Fibroblast of gingiva (primary cell): ENCODE measurements at regions not wholly inside any gene's neighbourhood (a gene's known extent, or its start where the extent isn't known, plus 50 kb on each side); places are given as distances from the start of the nearest gene placed in this dataset.

ENCODE experiments used
- DNase-seq: peaks from one replicate; pipeline ENCODE4 v3.0.0-alpha.2; 2011; ENCODE audit warnings: low read depth

DNA sequence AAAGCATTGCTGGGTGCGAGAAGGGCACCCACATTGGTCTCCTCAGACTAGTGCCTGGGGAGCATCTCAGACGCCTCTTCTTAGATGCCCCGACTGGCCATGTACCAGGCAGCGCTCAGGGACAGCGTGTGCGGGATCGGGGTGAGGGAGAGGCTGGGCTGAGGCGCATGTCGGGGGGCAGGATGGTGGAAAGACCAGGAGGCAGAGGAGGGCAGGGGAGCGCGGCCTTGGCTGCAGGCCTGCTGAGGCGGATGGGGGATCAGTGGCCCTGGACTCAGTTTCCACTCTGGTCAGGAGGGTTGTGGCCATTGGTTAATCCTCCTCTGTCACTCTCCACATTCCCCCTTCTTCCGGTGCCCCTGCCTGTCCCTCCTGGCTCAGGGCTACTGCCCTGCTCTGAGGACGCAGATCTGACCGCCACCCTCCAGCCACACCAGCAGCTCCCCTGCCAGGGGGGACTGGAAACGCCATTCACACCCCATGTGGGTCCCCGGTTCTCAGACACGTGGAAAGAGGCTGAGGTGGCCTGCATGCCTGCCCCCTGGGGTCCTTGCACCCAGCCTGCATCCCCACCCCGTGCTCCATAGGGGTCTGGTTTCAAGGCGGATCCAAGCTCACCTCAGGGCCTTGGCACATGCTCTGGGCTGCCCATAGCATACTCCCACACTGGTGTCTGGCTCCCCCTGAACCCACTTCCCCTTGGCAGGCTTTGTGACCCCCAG, 105.9 kb downstream of the CPZ start:
- DNase-seq = no peak

- no peak for DNase-seq
These were observed 105.3 kb downstream of the CPZ start for GRCh38 chr4:8697826-8698225.

DNA sequence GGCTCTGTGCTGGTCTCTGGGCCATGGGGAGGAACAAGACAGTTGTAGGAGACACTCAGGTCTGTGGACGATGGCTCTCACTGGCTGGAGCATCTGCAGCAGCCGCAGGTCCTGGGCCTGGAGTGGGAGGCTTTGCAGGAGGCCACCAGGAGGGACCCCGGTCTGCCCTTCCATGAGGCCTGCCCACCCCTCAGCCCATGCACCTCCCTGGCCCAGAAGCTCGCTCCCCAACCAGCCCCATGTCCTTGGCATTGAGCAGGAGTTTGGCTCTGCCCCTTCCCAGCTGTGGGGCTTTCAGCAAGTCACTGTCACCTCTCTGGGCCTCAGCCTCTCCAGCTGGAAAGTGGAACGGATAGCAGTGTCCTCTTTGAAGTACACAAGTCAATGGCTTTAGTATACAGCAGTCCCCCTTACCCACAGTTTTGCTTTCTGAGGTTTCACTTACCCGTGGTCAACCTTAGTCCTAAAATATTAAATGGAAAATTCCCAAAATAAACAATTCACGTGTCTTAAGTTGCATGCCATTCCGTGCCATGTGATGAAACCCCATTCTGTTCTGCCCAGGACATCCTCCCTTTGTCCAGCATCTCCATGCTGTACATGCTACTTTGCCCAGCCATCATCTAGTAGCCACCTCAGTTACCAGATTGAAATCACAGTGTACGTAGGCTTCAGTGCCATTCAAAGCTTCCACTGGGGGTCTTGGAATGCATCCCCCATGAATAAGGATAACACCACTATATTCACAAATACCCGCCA, 104.0 kb downstream of the CPZ start:
- no peak for DNase-seq

DNA sequence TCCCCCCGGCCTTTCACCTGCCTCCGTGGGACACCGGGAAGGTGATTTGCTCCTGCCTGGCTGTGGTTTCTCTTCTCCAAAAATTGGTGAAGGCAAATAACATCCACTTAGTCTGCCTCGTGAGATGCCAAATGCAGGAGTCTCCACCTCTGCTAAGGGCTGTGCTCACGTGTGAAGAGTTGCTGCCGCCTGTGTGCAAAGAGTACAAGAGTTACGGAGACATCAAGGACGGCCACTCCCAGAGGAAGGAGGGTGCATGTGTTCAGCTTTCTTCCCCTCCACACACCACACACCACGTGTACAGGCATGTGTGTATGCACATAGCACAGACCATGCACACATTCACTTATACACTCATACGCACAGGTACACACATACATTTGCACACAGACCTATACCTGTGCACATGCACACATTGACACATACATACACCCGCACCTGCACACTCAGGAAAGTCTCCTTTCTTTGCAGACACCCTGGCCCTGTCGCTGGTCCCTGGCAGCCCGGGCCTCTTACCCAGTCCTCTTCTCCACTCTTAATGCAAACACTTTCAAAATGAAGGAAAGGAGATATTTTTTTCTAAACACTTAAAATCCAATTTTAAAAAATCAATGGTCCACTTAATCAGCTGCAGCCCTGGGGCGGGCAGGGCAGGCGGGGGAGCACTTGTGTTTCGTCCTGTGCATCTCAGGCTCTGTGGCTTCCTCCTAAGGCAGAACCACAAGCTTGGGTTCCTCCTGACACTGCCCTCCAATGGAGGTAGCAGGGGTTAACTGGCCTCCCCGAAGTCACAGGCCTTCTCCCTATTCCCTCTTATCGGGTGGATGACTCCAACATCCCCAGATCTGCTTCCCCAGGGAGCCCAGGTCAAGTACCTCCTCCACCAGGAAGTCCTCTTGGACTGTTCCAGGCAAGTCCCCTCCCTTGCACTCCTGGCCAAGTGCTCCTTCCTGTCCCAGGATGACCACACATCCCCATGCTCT, 103.0 kb downstream of the CPZ start:
- DNase-seq = no peak

GRCh38 chr4:8694651-8695151, 102.1 kb downstream of the CPZ start:
- no peak for DNase-seq

DNA sequence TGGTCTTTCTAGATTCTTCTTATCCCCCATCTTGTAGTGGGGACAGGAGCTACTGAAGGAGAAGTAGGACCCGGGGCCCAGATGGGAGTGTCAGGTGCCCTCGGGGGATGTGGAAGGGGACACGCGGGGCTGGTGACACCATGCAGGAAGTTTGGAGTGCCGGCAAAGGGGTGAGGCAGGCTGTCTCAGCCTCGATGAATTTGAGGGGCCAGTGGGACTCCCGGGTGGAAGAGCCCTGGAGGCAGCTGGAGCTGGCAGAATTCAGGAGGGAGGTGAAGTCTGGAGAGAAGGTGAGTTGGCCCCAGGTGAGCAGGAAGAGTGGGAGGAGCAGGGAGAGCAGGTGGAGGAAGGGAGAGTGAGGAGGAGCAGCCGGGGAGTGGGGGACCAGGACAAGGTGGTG, 101.7 kb downstream of the CPZ start:
- DNase-seq = no peak

- no peak for DNase-seq
These were observed 98.7 kb downstream of the CPZ start for GRCh38 chr4:8691151-8691775.

GRCh38 chr4:8690216-8691150, 97.9 kb downstream of the CPZ start:
- no peak for DNase-seq

GRCh38 chr4:8689741-8690140, 97.2 kb downstream of the CPZ start:
- DNase-seq = no peak

DNA sequence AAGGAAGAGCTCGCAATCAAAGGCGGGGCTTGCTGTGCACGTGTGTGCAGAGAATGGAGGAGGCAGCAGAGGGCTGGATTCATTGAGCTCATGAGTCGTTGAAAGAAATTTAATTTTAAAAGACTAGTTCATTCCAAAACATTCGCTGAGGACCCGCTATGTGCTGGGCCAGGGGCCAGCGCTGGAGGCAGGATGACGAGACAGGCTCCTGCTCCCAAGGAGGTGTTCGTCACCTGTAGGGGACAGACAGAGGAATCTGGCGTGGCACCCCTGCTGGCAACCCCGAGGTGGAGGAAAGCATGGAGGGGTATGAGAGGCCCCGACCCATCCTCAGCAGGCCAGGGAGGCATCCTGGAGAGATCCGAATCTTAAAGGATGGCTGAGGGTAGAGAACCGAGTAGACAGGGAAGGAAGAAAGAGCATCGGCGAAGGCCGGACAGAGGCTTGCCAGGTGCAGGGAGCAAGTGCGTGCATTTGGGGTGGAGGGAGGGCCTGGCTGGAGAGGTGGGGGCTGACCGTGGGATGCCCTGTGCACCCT, 96.4 kb downstream of the CPZ start:
- DNase-seq = no peak

GRCh38 chr4:8688041-8688907, 95.7 kb downstream of the CPZ start:
- DNase-seq = no peak

DNA sequence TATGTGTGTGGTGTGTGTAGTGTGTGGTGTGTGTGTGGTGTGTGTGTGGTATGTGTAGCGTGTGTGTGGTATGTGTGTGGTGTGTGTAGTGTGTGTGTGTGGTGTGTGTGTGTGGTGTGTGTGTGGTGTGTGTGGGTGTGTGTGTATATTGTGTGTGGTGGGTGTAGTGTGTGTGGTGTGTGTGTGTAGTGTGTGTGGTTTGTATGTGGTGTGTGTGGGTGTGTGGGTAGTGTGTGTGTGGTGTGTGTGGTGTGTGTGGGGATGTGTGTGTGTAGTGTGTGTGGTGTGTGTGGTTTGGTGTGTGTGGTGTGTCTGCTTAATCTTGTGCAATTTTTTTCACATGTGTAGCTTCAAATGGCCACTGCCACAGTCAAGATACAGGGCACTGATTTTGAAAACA, 94.5 kb downstream of the CPZ start:
- DNase-seq = no peak

- no peak for DNase-seq
These were observed 93.3 kb downstream of the CPZ start for GRCh38 chr4:8685831-8686230.

DNA sequence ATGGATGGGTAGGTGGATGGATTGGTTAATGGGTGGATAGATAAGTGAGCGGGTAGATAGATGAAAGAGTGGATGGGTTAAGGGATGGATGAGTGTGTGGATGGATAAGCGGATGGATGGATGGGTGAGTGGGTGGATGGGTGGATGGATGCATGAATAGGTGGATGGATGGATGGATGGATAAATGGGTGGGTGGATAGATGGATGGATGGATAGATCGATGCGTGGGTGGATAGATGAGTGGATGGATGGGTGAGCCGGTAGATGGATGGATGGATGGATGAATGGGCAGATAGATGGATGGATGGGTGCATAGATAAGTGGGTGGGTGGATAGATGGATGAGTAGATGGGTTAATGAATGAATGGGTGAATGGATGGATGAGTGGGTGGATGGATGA, 90.9 kb downstream of the CPZ start:
- no peak for DNase-seq

DNA sequence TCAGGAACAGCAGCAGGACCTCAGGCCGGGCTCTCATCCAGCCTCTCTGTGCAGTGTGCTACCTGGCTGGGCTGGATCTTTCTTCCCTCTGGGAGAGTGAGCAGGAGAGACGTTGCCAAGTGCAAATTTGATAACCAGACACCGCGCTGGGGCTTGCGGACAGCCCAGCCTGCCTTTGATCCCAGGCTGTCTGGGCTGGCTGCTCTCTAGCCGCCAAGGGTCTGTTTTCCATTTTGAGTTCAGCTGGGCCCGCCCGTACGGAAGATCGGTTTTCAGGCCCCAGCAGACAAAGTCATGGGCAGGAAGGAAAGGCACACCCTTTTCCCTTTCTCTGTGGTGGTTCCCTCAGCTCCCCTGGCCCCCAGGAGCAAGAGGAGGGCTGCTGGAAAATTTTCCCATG, 90.2 kb downstream of the CPZ start:
- no peak for DNase-seq

DNA sequence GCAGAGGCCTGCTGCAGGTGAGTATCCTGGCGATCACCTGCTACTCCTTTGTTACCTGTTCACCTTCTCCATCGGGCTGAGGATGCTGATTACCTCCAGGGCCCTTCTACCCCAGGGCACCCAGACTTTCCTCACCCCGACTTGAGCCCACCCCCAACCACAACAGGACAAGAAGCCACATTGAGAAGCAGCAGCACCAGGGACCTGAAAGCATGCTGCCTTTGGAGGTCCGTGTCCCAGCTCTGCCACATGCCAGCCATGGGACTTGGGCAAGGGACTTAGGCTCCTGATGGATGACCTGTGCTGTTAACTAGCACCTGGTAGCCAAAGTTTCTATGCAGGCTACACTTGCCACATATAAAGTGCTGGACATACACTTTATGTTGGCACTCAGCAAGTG, 89.7 kb downstream of the CPZ start:
- DNase-seq = no peak

- no peak for DNase-seq
These were observed 88.8 kb downstream of the CPZ start for GRCh38 chr4:8681391-8681790.

- no peak for DNase-seq
These were observed 86.5 kb downstream of the CPZ start for GRCh38 chr4:8679032-8679431.

DNA sequence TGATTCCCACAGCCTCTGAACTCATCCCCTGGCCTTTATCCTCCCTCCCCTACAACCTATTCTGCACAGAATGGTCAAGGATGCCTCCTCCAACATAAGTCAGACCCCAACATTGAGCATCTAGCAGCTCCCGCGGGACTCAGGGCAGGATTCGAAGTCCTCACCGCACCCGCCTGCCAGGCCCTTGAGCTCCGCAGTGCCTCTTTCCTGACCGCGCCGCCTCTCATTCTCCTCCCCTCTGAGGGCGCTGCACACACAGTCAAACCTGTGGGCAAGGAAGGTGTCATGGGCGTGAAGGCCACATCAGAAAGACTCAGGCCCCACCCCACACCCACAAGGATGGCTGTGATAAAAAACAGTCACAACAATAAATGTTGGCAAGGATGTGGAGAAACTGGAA, 84.1 kb downstream of the CPZ start:
- no peak for DNase-seq

DNA sequence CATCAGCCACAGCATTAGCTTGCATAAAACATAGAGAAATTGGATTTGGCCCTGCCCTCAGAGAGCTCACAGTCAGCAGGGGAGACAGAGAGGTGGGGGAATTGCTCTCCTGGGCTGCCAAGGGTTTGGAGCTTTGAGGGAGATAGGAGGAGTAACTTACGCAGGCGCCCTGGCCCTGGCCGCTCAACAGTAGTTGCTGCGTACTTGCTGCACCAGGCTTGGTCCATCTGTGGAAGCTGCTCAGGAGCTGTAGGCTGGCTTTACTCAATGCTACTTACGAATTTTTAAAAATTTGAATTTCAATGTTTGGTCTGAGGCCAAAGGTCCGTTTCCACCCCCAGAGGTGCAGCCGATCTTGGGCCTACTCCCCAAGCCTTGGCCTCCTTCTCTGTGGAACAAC, 83.3 kb downstream of the CPZ start:
- DNase-seq = no peak
